GM19351 (cell line): ENCODE measurements at regions not wholly inside any gene's neighbourhood (a gene's known extent, or its start where the extent isn't known, plus 50 kb on each side); places are given as distances from the start of the nearest gene placed in this dataset.
"Not testable (repeated sequence)": the region's sequence is repeated elsewhere in the genome, so short reads cannot be mapped to it uniquely, and the experiment has no call there.

Experiments used
- ATAC-seq: cut with Tn5 transposase; IDR thresholded peaks from one replicate; pipeline ENCODE4 v1.9.1; 2021; ENCODE audit warnings: mild to moderate bottlenecking, moderate library complexity; ENCODE audit not compliant: unreplicated experiment

DNA sequence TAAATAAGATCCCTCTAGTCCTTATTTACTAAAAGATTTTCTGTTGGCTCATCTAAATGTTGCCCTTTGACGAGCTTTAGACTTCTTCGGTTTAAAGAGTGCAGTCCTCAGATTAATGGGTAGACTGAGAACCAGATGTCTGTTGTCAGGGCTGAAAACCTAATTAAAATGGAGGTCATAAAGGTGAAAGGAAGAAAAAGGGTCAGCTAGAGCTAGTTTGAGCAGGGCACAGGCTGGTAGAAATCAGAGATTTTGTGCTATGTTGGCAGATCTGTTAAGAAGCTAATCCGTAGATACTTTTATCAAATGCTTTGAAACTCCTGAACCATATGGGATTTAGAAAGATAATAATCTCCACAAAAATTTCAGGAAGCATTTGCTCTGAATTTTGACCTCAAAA lies 959.0 kb downstream of the PLA2G4A start:
- ATAC-seq, result no peak

DNA sequence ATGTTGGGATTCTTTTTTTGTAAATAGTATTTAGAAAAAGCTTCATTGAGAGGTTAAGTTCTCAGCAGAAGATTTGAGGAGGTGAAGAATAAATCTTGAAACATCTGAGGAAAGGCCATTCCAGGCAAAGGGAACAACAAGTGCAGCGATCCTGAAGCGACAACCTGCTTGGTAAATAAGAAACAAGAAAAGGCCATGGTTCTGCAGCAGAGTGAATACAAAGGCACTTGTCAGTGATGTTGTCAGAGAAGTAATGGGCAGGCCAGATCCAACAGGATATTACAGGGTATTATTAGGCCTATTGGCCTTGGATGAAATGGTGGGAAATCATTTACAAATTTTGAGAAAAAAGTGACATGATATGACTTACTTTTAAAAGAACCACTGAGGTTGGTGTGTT lies 960.0 kb downstream of the PLA2G4A start:
- no peak for ATAC-seq

DNA sequence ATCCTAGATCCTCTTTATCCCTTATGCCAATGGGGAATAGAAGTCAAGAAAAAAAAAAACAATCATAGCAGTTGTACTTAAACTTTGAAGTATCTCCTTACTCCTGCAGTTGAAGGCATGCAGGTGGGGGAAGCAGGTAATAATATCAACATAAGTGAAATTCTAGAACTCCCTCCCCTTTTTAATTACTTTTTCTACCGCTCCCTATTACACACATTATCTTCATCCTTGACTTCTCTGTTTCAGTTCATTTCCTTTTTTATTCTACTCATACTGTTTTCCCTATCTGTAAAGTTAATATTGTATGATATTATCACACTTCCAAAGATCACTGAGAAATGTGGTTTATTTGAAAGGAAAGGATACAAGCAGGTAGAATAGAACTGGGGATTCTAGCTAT lies 962.0 kb downstream of the PLA2G4A start:
- ATAC-seq, result no peak

DNA sequence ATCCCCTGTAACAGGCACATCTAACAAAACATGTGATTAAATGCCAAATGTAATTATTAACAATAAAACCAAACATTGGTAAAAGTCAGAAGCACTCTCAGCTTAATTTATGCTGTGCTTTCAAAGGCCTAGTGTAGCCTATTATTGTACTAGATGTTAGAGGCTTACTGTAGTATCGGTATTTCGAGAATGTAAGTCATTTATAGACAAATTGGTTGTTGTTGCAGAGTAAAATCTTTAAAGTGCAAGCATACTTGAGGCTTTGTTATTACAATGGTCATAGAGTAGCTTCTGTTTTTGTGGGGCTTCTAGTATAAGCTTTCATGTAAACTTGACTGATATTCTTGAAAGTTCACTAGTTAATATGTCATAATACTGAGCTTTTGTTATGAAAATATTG lies 965.8 kb downstream of the PLA2G4A start:
- ATAC-seq, result no peak

DNA sequence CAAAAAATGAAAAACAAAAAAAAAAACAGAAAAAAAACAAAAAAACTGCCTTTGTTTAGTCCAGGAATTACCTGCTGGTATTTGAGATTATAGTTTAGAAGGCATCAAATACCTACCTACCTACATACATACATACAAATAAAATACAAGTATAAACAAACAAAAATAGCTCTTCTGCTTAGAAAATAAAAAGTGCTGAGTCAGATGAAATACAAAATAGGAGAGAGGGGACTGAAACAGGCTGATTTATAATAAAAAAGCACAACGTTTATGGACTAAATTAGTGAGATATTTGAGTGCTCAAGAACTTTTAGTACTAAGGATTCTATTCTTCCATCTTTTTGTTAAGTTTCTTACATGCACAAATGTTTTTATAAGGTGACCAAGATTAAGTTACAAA lies 980.8 kb downstream of the PLA2G4A start:
- no peak for ATAC-seq

DNA sequence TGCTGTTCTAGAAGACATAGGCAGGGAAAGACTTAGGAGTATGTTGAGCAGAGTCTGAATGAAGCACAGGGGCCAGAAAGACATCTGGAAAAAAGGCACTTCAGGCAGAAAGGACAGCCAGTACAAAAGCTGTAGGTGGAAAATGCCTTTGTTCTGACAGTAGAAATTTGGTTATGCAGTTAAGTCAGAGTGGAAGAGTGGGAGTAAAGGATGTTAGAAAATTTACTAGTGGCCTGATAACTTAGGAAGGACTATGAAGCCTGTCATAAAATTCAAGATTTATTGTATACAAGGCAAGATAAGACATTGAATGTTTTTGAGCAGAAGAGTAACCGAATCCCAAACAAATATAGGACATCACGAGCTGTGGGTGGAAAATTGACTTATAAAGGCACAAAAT lies 987.9 kb downstream of the PLA2G4A start:
- ATAC-seq, result no peak

DNA sequence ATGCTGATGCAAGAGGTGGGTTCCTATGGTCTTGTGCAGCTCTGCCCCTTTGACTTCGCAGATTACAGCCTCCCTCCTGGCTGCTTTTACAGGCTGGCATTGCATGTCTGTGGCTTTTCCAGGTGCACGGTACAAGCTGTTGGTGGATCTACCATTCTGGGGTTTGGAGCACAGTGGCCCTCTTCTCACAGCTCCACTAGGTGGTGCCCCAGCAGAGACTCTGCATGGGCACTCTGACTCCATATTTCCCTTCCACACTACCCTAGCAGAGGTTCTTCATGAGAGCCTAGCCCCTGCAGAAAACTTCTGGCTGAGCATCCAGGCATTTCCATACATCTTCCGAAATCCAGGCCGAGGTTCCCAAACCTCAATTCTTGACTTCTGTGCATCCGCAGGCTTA lies 989.0 kb downstream of the PLA2G4A start:
- ATAC-seq, result no peak

DNA sequence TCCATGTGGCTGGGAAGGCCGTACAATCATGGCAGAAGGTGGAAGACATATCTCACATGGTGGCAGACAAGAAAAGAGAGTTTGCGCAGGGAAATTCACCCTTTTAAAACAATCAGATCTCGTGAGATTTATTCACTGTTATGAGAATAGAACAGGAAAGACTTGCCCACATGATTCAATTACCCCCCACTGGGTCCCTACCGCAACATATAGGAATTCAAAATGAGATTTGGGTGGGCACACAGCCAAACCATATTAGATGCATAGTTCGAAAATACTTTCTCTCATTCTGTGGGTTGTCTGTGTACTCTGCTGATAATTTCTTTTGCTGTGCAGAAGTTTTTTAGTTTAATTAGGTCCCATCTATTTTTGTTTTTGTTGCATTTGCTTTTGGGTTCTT lies 990.3 kb downstream of the PLA2G4A start:
- no peak for ATAC-seq

DNA sequence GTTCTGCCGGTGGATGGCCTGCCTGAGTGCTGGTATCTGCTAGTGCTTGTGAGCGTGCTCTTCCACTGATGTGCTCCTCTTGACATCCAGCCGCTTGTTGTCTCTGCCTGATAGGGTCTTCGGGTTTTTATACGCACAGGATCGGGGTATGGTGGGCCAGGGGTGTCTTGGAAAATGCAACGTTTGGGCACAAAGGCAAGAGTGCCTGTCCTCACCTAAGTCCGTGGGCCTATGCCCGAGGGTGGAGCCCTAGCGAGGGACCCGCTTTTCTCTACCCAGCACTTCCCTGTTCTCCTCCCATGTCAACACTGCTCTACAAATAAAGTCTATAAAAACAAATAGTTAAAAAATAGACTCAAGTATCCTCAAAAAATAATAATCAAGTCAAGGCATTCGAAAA lies 1007.8 kb downstream of the PLA2G4A start:
- ATAC-seq, result no peak

DNA sequence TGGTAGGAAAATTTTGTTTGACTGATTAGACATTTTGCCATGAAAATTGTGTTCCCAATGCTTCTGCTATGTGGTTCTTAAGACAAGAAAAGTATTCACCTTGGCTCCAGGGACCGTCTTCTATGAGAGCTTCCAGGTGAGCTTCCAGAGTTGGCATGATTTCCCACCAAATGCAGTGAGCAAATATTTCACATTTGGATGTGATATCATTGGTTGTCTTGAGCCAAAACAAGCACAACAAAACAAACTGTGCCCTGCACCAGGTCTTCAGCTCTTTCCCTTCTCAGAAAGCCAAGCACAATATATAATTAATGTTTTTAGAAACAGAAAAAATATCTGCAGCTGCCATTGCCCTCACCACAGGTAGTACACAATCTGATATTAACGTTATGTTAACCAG lies 1009.0 kb downstream of the PLA2G4A start:
- no peak for ATAC-seq

DNA sequence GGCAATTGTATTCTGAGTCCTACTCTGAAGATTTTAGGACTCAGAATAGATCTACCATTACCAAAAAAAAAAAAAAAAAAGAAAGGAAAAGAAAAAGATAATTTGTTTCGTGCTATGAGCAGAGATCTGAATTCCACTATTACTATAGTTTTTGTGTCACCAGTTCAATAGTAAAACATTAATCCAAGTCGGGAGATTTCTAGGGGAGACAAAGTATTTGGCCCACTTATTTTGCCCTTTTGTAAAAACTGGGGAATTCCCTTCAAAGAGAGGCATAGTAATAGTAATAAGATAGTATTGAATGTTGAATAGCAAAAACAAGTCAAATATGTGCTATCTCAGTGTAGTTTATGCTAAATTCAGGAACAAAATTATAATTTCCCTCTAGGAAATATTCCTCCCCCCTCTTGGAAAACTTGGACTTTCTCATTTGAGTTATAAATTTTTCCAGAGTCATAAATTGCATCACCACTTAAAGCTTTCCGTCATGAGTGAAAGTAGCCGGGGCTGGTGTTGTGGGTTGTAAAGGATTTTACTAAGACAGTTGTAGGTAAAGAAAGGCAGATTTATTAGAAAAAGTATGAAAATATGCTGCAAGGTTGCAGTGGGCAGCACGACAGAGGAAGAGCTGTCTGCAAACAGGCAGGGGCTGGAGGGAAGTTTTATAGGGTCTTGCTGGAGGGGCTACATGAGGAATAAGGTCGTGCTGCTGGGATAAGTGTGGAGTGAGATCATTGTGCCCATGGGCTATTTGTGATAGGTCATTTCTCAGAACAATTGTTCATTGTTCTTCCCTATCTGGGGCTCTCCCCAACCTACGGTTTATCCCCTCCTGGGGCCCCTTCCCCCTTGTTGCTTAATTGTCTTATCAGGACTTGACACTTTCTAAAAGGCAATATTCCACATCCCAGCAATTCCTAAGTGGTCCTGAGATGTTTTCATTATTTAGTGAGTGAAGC lies 1009.9 kb downstream of the PLA2G4A start:
- ATAC-seq, result no peak

DNA sequence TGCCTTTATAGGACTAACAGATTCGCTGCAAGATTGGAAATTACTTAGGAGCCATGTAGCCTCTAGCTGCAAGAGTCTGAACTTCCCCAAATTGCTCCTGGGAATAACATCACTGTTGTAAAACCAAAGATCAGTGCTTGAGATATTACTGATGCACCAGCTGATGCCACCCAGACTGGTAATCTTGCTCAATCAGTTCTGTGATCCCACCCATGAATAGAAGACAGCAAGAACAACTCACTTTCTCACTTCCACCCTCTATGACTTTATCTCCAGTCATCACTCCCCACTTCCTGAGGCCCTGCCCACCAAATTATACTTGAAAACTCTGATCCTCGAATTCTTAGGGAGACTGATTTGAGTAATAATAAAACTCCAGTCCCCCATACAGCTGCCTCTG lies 1011.1 kb downstream of the PLA2G4A start:
- ATAC-seq, result no peak

DNA sequence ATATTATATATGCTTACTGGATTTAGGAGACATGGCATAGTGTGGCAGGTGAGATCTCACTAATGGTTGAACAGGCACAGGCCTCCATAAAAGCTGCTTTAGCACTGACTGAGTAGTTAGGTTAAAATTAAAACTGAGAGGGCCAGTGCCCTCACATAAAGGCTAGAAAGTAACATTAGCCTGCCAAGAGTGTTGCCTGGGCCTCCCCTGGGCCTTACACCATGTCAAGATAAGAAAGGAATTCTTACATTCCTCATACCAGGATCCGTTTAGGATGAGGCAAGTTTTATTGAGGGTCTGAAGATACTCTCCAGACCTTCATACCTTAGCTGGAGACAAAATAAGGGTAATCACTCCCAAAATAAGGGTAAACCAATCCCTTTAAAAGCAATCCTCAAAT lies 1011.8 kb downstream of the PLA2G4A start:
- no peak for ATAC-seq

DNA sequence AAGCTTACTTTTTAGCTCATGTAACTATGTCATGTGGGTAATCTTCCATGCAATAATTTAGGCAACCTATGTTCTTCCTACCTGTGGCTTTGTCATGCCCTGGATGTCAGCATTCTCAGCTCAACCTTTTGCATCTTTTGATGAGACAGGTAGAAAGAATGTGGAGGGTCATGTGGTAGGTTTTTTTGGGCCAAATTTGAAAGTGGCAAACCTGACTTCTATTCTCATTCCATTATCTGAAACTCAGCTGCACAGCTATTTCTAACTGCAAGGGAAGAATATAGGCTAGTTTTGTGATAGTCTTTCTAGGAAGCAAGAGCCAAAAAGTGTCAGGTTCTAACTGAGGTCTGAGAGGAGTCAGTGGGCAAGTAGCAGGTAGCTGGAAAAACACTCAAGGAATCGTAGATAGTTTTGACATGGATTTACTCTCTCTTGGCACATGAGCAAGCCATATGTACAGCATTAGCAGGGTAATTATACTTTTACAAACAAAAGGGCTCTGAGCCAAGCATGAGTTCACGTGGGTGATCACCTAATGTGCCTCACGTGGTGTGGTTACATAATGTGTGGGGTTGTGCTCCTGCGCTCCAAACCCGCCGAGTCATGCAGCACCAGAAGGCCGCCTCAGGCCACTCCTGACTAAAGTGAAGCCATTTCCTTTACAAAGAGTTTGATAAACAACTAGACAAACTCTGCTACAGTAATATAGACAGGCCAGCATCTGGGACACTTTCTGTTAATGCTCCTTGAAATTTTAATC lies 1013.8 kb downstream of the PLA2G4A start:
- no peak for ATAC-seq

DNA sequence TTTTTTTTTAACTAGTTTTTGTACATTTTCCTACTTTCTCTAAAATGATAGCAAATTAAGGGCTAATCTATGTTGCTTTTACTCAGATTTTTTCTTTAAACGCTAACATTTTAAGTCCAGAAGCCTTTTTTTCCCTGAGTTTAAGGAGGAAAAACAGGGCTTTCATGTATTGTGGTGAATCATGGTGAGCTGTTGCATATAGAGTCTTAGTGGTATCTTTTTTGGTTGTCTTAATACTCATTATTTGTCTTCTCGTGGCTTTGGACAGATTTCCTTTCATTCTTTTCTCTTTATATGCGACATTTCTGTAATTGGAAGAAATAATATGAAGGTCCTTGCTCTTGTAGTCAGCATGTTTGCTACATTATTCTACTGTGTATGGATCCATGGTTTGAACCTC lies 1015.6 kb downstream of the PLA2G4A start:
- ATAC-seq, result no peak

DNA sequence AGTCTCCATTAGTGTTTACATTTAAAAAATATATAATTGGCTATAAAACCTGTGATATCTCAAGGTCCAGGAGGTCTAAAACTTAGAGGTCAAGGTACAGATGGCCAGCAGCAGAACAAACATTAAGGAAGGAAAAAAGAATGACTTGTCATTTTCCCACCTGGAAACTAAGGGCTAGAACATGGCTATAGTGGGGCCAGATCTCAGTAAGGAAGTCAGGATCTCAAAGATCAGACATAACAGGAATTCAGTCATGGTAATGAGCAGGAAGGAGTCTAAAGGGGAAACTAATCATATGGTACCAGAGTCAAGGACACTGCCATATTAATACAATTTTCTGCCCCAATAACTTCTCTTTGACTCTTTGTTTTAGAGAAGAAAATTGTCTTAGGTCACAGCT lies 1018.8 kb downstream of the PLA2G4A start:
- no peak for ATAC-seq

DNA sequence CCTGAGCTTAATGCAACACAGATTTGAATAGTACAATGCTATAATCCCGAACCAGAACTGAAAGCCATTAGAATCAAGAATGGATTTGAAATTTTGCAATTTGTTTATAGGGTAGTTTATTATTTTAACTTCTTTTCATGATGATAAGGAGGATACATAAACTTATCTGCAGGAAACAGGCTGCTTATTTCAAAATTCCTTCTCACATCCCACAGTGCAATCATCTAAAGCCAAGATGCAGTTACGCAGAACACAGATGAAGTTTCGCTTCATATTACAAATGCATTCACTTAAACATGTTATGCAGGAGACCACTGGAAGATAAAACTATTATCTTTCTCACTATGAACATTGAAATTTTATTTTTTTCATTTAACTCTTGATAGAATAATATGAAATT lies 1019.6 kb downstream of the PLA2G4A start:
- ATAC-seq, result no peak

DNA sequence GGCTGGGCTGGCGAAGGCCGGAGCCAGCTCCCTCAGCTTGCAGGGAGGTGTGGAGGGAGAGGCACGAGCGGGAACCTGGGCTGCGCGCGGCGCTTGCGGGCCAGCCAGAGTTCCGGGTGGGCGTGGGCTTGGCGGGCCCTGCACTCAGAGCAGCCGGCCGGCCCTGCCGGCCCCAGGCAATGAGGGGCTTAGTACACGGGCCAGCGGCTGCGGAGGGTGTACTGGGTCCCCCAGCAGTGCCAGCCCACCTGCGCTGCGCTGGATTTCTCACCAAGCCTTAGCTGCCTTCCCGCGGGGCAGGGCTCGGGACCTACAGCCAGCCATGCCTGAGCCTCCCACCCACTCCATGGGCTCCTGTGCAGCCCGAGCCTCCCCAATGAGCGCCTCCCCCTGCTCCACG lies 1021.4 kb downstream of the PLA2G4A start:
- not testable (repeated sequence) for ATAC-seq

DNA sequence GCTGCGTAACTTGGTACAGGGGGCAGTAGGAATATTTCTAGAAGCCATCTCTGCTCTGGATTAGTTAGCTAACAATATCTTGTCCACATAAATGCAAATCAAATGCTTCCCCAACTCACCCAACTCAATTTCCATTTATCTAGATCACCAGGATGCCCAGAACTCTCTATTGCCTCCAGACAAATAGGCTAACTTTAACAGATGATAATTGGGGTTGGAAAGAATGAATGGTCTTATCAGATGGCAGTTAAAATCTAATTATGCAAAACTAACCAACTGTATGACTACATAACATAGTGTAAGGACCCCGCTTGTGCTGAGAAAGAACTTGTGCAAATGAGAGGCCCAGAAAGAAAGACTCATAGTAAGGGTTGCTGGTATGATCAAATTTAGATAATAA lies 1024.8 kb downstream of the PLA2G4A start:
- no peak for ATAC-seq

DNA sequence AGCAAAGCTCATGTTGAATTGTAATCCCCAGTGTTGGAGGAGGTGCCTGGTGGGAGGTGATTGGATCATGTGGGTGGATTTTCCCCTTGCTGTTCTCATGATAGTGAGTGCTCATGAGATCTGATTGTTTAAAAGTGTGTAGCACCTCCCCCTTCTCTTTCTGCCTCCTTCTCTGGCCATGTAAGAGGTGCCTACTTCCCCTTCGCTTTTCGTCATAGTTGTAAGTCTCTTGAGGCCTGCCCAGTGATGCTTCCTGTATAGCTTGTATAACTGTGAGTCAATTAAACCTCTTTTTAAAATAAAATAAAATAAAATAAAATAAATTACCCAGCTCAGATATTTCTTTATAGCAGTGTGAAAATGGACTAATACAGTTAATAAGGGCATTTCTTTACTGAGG lies 1025.7 kb downstream of the PLA2G4A start:
- ATAC-seq, result no peak

DNA sequence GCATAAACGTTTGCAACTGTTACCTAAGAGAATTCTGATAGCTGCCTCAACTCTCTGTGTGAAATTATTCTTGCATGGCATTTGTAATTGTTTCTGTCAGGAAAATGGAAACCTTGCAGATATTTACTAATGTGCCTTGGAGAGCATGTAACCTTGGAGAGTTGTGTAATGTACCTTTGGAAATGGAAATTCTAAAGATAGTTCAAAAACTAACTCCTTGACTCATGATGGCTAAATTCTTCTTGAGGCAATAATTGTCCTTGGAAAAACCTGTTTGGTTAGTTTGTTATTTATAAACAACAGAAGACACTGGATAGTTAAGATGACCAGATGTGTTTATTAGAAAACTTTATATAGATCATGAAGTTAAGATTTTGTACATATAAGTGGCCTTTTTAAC lies 1033.8 kb downstream of the PLA2G4A start:
- ATAC-seq, result no peak

DNA sequence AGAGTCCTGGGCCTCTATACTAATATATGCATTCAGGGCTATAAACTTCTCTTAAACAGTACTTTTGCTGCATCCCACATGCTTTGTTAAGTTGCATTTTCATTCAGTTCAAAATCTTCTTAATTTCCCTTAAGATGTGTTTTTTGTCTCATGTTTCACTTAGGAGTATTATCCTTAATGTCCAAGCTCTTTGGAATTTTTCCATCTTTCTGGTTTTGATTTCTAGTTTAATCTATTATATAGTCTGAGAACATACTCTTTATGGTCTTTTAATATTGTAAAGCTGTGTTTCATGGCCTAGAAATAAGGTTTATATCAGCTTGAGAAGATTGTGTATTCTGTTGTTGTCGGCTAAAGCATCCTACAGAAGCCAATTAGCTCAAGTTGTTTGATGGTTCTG lies 1041.8 kb downstream of the PLA2G4A start:
- ATAC-seq, result no peak
